Activated CD4-positive, alpha-beta T cell treated with anti-CD3 and anti-CD28 coated beads for 48 hours (primary cell): ENCODE measurements at regions not wholly inside any gene's neighbourhood (a gene's known extent, or its start where the extent isn't known, plus 50 kb on each side); places are given as distances from the start of the nearest gene placed in this dataset.

Experiments used
- DNase-seq: peaks from one replicate; pipeline ENCODE4 v3.0.0-alpha.2; 2020

DNA sequence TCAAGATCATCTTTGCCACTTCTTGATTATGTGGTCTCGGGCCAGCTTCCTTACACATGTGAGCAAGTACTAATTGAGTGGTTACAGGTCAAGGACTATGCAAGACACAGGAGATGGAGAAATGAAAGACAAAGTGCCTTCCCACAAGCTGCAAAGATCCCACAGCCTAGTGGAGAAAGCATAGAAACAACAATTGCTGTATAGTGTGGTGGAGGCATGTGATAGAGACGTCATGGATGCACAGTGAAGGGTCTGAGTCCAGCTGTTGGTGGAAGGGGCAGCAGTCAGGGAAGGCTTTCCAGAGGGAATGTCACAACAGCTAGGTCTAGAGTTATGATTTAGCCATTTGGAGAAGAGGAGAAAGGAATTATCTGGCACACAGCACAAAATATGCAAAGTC lies 210.6 kb downstream of the KDR start:
- no peak for DNase-seq

DNA sequence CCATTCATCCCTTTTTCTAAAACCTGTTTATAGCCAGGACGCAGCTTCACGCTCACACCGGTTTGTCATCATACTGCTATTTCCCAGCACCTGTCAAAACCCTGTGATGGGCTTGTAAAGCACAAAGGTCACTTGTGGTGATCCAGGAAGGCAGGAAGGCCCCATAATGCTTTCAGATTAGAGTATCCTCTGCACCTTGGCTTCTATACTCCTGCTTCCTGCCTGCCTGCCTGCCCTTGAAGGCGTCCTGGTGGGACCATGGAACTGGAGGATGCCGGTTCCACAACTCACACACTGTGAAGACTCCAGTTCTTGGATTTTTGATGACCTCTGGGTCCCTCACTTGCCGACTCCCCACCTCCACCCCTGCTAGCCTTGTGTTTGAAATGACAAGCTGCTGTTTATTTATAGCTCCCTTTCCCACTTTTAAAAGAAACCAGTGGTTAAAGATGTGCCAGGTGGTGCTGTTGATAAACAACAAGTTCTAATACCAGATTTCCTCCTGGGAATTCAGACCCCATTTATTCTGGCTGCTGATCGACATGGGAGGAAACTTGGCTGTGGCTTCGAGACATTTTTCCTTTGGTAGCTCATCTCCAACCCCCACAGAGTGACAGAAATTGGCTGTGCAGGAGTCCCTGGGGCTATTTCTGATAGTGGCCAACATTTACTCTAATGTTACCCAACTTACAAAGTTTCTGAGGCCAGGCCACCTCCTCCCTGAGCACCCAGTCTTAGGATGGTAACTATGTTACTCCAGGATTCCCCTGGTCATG lies 211.5 kb downstream of the KDR start:
- no peak for DNase-seq

DNA sequence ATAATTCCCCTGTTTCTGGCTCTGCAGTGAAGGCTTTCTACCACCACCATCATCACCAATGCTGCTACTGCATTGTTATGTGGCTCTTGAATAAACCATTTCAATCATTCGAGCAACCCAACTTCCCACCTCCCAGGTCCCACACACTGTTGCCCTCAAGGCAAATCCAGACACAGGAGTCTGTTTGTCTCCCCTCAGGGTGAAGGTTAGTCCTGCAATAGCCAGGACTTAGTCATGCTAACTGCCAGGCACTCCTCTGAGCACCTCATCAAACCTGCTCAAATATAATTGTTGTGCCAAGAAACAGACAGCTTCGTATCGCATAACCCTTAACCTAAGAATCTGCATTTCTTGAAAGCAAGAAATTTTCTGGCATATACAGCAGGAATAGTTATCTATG lies 213.2 kb downstream of the KDR start:
- DNase-seq: no peak

DNA sequence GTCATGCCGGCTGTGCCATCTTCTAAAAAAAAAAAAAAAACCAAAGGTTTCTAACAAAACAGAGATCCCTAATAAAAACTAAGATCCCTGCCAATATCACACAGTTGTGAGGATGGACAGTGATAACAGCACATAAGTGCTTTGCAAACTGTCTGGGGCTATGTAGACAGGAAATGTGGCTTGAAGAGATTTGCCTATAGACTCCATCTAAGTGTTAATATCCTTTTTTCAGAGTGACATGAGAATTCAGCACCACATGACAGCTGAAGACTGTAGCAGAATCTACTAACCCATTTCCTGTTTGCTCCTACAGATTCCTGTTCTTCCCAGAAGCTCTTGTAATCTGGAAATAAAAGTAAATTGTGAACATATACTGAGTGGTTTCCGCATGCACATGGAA lies 215.4 kb downstream of the KDR start:
- DNase-seq: no peak

DNA sequence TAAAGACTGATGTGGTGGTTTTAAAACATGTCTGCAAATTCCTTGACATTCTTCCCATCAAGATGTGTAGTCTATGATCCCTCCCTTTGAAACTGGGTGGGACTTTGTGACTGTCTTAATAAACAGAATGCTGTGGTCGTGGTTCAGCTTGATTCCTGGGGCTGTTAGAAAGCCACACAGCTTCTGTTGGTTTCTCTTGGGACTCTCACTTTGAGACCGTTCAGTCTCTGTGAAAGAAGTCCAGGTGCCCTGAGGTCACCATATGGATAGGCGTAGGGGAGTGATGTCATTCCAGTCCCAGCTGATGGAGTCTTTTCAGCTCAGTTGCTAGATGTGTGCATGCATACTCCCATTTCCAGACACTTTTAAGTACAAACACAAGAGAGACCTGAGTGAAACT lies 216.6 kb downstream of the KDR start:
- no peak for DNase-seq

DNA sequence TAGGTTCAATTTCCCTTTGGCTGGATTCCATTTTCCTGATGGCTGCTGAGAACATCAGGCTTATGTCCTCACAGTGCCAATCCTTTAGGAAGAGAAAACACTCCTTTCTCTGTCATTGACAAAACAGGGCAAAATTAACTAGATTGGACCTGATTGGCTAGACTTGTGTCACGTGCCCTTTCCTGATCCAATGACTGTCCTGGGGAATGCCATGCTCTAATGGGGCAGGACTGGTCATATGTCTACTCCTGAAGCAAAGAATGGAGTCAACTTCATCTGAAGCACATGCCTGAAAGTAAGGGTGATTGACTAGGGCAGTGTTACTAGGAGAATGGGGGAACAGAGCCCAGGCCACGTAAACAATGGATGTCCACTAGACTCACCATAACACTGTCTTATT lies 220.4 kb downstream of the KDR start:
- DNase-seq: no peak

GRCh38 chr4:54902976-54903375 lies 222.4 kb downstream of the KDR start:
- no peak for DNase-seq

DNA sequence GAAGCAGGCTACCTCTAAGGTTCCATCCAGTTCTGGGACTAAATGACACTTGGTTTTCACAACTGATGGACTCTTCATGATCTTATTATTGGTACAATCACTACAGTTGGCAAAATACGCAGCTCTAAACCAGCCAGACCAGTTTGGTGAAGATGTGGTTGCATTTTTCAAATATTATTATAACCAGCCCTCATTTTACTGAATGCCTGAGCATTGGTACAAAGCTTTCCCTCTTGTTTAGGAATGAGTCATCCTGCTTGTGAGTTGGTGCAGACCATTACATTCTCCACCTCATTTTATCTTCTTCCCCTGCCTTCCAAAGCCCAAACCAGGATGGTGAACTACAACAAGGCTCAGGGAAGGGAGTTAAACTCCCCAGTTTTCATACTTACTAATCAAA lies 223.1 kb downstream of the KDR start:
- DNase-seq: no peak

DNA sequence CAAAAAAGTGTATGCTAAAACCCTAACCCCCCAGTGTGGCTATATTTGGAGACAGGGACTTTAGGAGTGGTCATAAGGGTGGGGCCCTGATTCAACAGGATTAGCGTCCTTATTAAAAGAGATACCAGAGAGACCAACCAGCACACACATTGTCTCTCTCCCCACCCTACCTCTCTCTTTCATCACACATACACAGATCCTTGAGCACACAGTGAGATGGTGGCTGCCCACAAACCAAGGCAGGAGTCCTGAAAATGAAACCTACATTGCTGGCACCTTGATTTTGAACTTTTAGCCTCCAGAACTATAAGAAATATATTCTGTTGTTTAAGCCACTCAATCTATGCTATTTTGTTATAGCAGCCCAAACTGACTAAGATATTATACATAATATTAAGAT lies 224.2 kb downstream of the KDR start:
- no peak for DNase-seq

GRCh38 chr4:54898656-54899340 lies 226.6 kb downstream of the KDR start:
- no peak for DNase-seq

DNA sequence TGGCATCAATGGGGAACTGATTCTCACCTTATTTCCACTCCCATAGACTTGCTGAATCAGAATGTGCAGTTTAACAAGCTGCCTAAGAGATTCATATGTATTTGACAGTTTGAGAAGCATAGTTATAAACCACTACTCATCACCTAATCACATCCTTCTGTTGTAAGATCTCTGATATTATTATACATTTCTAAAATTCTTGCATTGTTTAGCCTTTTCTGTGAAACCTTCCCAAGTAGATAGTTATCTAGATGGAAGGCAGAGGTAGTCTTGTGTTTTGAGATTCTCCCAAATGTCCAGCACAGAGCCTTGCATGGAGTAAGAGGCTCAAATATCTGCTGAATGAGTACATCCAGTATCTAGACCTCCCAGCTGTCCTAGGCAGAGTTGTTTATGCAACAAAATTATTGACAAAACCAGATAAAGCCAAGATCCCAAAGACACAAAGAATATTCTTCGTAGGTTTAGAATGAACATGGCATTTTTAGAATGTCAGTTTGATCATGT lies 227.3 kb downstream of the KDR start:
- no peak for DNase-seq

- DNase-seq: no peak
These were observed 227.8 kb downstream of the KDR start for GRCh38 chr4:54897590-54897989.

- no peak for DNase-seq
These were observed 224.9 kb downstream of the KIT start for GRCh38 chr4:54882616-54883015.

GRCh38 chr4:54879576-54879975 lies 221.8 kb downstream of the KIT start:
- no peak for DNase-seq

GRCh38 chr4:54877006-54877405 lies 219.2 kb downstream of the KIT start:
- DNase-seq: no peak

DNA sequence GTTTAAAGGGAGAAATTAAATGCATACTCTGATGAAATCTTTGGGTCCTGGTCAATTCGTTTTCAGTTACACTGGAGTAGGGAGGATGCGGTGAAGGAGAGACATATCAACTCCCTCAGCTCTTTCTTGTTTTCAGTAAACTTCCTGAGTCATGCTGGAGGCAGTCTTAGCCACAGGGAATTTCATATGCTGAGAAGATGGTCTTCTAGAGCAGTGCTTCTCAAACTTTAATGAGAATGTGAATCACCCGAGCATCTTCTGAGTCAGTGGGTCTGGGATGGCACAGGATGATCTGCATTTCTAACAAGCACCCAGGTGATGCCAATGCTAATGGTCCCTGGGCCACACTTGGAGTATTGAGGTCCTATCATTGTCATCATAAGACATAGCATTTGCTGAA lies 214.5 kb downstream of the KIT start:
- no peak for DNase-seq

DNA sequence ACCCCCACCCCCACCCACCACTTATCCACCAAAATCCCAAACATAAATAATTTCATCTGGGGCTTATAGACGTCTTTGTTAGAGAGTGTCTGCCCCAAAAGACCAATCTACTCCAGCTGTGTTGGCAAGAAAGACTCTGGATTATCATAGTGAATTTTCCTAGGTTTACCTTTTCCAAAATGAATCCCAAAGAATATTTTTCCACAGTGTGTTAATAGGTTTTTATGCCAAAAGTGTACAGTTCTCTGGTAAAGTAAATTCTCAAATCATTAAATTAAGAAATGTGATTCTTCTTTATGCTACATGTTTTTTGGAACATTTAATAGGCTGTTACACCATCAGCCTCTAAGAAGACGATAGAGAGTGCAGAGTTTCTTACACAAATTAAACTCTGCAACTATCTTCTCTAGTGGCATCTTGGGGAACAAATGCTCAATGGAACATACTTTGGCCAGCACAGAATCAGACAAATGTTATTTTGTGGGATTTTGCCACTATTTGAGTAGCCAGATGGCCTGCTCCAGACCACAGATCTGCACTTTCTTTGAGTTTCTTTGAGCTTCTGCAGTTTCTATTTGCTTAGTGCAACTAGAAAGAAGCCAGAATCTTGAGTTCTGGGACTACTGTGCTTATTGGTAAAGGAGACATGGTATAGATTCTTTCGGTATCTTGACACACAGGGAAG lies 206.0 kb downstream of the KIT start:
- no peak for DNase-seq

DNA sequence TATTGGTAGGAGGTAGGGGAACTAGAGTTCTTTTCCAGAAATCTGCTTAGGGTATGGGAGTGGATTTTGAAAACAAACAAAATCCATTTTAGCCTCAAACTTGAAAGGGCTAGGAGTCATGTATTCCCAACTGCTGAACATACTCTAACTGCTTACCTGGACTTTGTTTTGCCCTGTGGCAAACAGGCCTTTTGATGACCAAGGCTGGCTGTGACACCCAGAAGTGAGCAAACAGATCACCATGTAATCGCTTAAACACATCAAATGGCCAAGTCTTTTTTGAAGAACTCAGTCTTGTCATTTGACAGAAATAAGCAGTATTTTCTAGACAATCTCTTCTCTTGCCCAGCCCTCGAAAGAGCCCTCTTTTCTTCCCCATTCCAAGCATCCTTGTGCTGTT lies 203.4 kb downstream of the KIT start:
- DNase-seq: no peak

GRCh38 chr4:54855191-54855854 lies 197.6 kb downstream of the KIT start:
- DNase-seq: no peak

GRCh38 chr4:54852602-54853001 lies 194.8 kb downstream of the KIT start:
- no peak for DNase-seq

GRCh38 chr4:54852054-54852453 lies 194.3 kb downstream of the KIT start:
- DNase-seq: no peak

- no peak for DNase-seq
These were observed 187.2 kb downstream of the KIT start for GRCh38 chr4:54844911-54845310.

DNA sequence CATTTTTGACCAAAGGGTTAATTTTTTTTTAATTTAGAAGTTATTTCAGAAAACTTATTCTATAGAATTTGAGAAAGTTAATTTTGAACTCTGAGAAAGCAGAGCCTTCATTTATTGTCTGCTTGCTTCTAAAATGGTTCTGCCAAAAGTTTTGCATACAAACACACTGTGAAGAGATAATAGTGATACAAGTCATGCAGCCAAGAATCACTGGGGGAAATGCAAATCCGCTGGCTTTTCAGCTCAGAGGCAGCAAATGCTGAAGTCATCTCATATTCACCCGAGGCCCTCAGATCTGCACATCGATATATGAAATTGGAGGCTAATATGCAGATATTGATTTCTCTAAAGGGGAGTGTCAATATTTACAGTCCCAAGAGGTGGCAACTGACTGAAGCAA lies 186.2 kb downstream of the KIT start:
- no peak for DNase-seq
